A549 (cell line): ENCODE measurements at regions not wholly inside any gene's neighbourhood (a gene's known extent, or its start where the extent isn't known, plus 50 kb on each side); places are given as distances from the start of the nearest gene placed in this dataset.

ENCODE experiments used
- ATAC-seq, 2 experiments: fragments of 200-7000 bp in 1 of 2; fragments of >200 bp in 1 of 2; cut with Nextera tagmentation in 1 of 2; cut with Tn5 transposase in 1 of 2; 3 replicates each; pipeline versions ENCODE4 v1.8.0 to v1.9.1; 2018 to 2020; ENCODE audit warnings: mild to moderate bottlenecking in 1 of 2, moderate library complexity in 1 of 2
- CTCF ChIA-PET: fragments of 300-600 bp; sonication (Branson Sonifier 250); formaldehyde crosslinking; extraction: SDS; loops from one replicate; lab custom pipeline; 2021; ENCODE audit warnings: antibody characterized with exemption, inconsistent platforms; lab: Yijun Ruan, JAX
- POLR2A ChIA-PET: fragments of 350-600 bp; formaldehyde crosslinking; extraction: SDS; loops from one replicate; lab custom pipeline; 2021; ENCODE audit warnings: antibody characterized with exemption, inconsistent platforms; lab: Yijun Ruan, JAX
- DNase-seq, 2 experiments: peaks; one replicate each; pipeline versions ENCODE4 v3.0.0 to v3.0.0-alpha.2; 2011 to 2016; ENCODE audit warnings: low read depth in 1 of 2, low spot score in 1 of 2
- FAIRE-seq: peaks from 2 replicates; lab custom pipeline; 2011; peaks lifted over from hg19 to GRCh38; lab: Jason Lieb, UNC
- H3K27ac ChIP-seq, 2 experiments: fragments of >200 bp; sonication (Bioruptor Twin); formaldehyde crosslinking; 3 replicates each; pipeline ENCODE4 v1.5.1; 2016 to 2017
- H3K4me1 ChIP-seq: fragments of >200 bp; sonication (Bioruptor Twin); formaldehyde crosslinking; 3 replicates; pipeline ENCODE4 v1.6.1; 2016
- H3K4me2 ChIP-seq: fragments of >200 bp; sonication (Bioruptor Twin); formaldehyde crosslinking; 3 replicates; pipeline ENCODE4 v1.6.1; 2016
- H3K4me3 ChIP-seq: fragments of >200 bp; sonication (Bioruptor Twin); formaldehyde crosslinking; 3 replicates; pipeline ENCODE4 v1.5.1; 2016
- H3K9me3 ChIP-seq: fragments of >200 bp; sonication (Bioruptor Twin); formaldehyde crosslinking; 3 replicates; pipeline ENCODE4 v1.6.1; 2016
- CBX2 ChIP-seq: fragments of 200-600 bp; sonication (generic); IDR thresholded peaks from 2 replicates; pipeline ENCODE4 v1.6.1; 2016; ENCODE audit warnings: low read depth, mild to moderate bottlenecking, borderline replicate concordance
- E2F6 ChIP-seq: IDR thresholded peaks from 2 replicates; pipeline ENCODE4 v1.6.1; 2012; ENCODE audit warnings: low read depth, borderline replicate concordance
- EHMT2 ChIP-seq: fragments of 200-600 bp; sonication (generic); IDR thresholded peaks from 2 replicates; pipeline ENCODE4 v1.6.1; 2016; ENCODE audit warnings: antibody characterized with exemption, low read depth, mild to moderate bottlenecking, moderate library complexity
- EP300 ChIP-seq, 2 experiments: fragments of >200 bp; sonication (Bioruptor Twin); formaldehyde crosslinking; IDR thresholded peaks; 2 replicates in 1 of 2; 3 replicates in 1 of 2; pipeline ENCODE4 v1.6.1; 2016 to 2017
- FOSB ChIP-seq: fragments of 250-450 bp; sonication (Bioruptor Pico); IDR thresholded peaks from 2 replicates; pipeline ENCODE4 v1.5.0; 2020; ENCODE audit warnings: mild to moderate bottlenecking, moderate library complexity
- FOSL2 ChIP-seq, 2 experiments: fragments of 450-650 bp in 1 of 2; fragments of >200 bp in 1 of 2; sonication (Bioruptor Twin) in 1 of 2; formaldehyde crosslinking; IDR thresholded peaks; 2 replicates each; pipeline versions ENCODE4 v1.5.0 to v1.6.1; 2016 to 2020; ENCODE audit warnings: mild to moderate bottlenecking in 1 of 2, moderate library complexity in 1 of 2
- FOXS1 ChIP-seq: fragments of 250-450 bp; sonication (Bioruptor Pico); IDR thresholded peaks from 2 replicates; pipeline ENCODE4 v1.5.0; 2020; ENCODE audit warnings: mild to moderate bottlenecking, moderate library complexity
- HDAC2 ChIP-seq: fragments of 200-600 bp; sonication (generic); IDR thresholded peaks from 2 replicates; pipeline ENCODE4 v1.6.1; 2016
- HES2 ChIP-seq: fragments of >200 bp; sonication (Bioruptor Twin); formaldehyde crosslinking; IDR thresholded peaks from 2 replicates; pipeline ENCODE4 v1.6.1; 2016
- HEYL ChIP-seq: fragments of 250-450 bp; sonication (Bioruptor Pico); IDR thresholded peaks from 2 replicates; pipeline ENCODE4 v1.8.0; 2021; ENCODE audit warnings: mild to moderate bottlenecking, moderate library complexity
- HMGXB4 ChIP-seq: fragments of 250-450 bp; sonication (Bioruptor Pico); IDR thresholded peaks from 2 replicates; pipeline ENCODE4 v1.5.0; 2021; ENCODE audit warnings: mild to moderate bottlenecking, moderate library complexity, borderline replicate concordance
- JUN ChIP-seq, 2 experiments: fragments of >200 bp; sonication (Bioruptor Twin); formaldehyde crosslinking; IDR thresholded peaks; 2 replicates in 1 of 2; 3 replicates in 1 of 2; pipeline ENCODE4 v1.6.1; 2016 to 2017
- KDM1A ChIP-seq: fragments of 200-600 bp; sonication (generic); IDR thresholded peaks from 2 replicates; pipeline ENCODE4 v1.6.1; 2016; ENCODE audit warnings: low read depth, mild to moderate bottlenecking
- NFE2L2 ChIP-seq: fragments of 150-350 bp; conservative IDR thresholded peaks from 2 replicates; pipeline ENCODE4 v1.6.1; 2014; ENCODE audit warnings: low read length
- NR3C1 ChIP-seq: fragments of >200 bp; sonication (Bioruptor Twin); formaldehyde crosslinking; IDR thresholded peaks from 3 replicates; pipeline ENCODE4 v1.6.1; 2017
- PBX3 ChIP-seq: IDR thresholded peaks from 2 replicates; pipeline ENCODE4 v1.6.1; 2012
- POLR2A ChIP-seq: IDR thresholded peaks from 2 replicates; pipeline ENCODE4 v1.6.1; 2012; ENCODE audit warnings: mild to moderate bottlenecking, low read length
- RARB ChIP-seq: fragments of 250-450 bp; sonication (Bioruptor Pico); IDR thresholded peaks from 2 replicates; pipeline ENCODE4 v1.8.0; 2021; ENCODE audit warnings: mild to moderate bottlenecking, moderate library complexity
- REST ChIP-seq: fragments of 200-600 bp; sonication (generic); IDR thresholded peaks from 2 replicates; pipeline ENCODE4 v1.6.1; 2016; ENCODE audit warnings: antibody characterized with exemption, mild to moderate bottlenecking, moderate library complexity
- RFX5 ChIP-seq: fragments of 450-650 bp; IDR thresholded peaks from 2 replicates; pipeline ENCODE4 v1.7.1; 2014; ENCODE audit warnings: antibody characterized with exemption, mild to moderate bottlenecking, moderate library complexity
- RNF2 ChIP-seq: fragments of 200-600 bp; sonication (generic); IDR thresholded peaks from 2 replicates; pipeline ENCODE4 v1.6.1; 2016; ENCODE audit warnings: low read depth, mild to moderate bottlenecking, antibody characterized with exemption, moderate library complexity, borderline replicate concordance
- TP53 ChIP-seq: fragments of 250-450 bp; sonication (Bioruptor Pico); IDR thresholded peaks from 2 replicates; pipeline ENCODE4 v1.5.0; 2021; ENCODE audit warnings: mild to moderate bottlenecking, moderate library complexity
- ZFP36 ChIP-seq: fragments of 450-650 bp; IDR thresholded peaks from 2 replicates; pipeline ENCODE4 v1.6.1; 2014; ENCODE audit warnings: borderline replicate concordance; ENCODE audit not compliant: partially characterized antibody
- ZSCAN20 ChIP-seq: fragments of 250-450 bp; sonication (Bioruptor Pico); IDR thresholded peaks from 2 replicates; pipeline ENCODE4 v1.8.0; 2022; ENCODE audit warnings: mild to moderate bottlenecking, moderate library complexity
- WGBS: methylation state at CpG from one replicate; pipeline ENCODE4 v1.1.6; 2017; ENCODE audit errors: missing lambda C conversion rate; 5-methylcytosine and 5-hydroxymethylcytosine counted together

- 38% methylated on average over 2 of the region's 2 CpGs for WGBS
- H3K27ac ChIP-seq, result no peak overlapping the region
- no peaks in the 10 kb centered on the region for H3K4me1 ChIP-seq
- no peak overlapping the region for H3K4me3 ChIP-seq
- H3K4me2 ChIP-seq, result no peak overlapping the region
- DNase-seq (no peak), FAIRE-seq (no peak), ATAC-seq (no peak)
- H3K9me3 ChIP-seq, result no peaks in the 10 kb centered on the region
- no peak for TF ChIP-seq HES2
- no peak for TF ChIP-seq EP300 (IDR thresholded peaks at IDR 0.05)
- no peak for TF ChIP-seq ZFP36
- TF ChIP-seq RARB (CRISPR knock-in tag), result no peak
- no peak for TF ChIP-seq KDM1A
- no peak for TF ChIP-seq FOXS1 (CRISPR knock-in tag)
- TF ChIP-seq RFX5, result no peak
- TF ChIP-seq PBX3, result no peak
- no peak for TF ChIP-seq CBX2
- no peak for TF ChIP-seq FOSL2 (IDR thresholded peaks at IDR 0.05)
- TF ChIP-seq FOSL2 (CRISPR knock-in tag; IDR thresholded peaks at IDR 0.05), result no peak
- TF ChIP-seq, all 56 proteins: peak for 0
- CTCF ChIA-PET, result interaction anchor here (0.6 kb wide), 1 partner anchor 1517 kb away, joined by 3 read pairs; no protein-coding TSS in a partner anchor
- POLR2A ChIA-PET, result no interaction called here
These were observed 270.4 kb upstream of the LCORL start for GRCh38 chr4:18291981-18292380.

GRCh38 chr4:18291256-18291655 is 269.7 kb upstream of the LCORL start:
- FAIRE-seq, result no peak
- no peaks in the 10 kb centered on the region for H3K4me1 ChIP-seq
- WGBS, result 28% methylated on average over 5 of the region's 5 CpGs
- ChIA-PET POLR2A (no interaction called here), CTCF (no interaction called here)
- no peak for DNase-seq
- no peak overlapping the region for H3K4me3 ChIP-seq
- no peak for ATAC-seq
- H3K27ac ChIP-seq, result no peak overlapping the region
- no peak for TF ChIP-seq JUN (IDR thresholded peaks at IDR 0.05)
- TF ChIP-seq E2F6, result no peak
- no peak for TF ChIP-seq RFX5
- no peak for TF ChIP-seq HMGXB4 (CRISPR knock-in tag)
- TF ChIP-seq CBX2, result no peak
- TF ChIP-seq TP53 (CRISPR knock-in tag), result no peak
- TF ChIP-seq EHMT2, result no peak
- TF ChIP-seq HEYL (CRISPR knock-in tag), result no peak
- TF ChIP-seq REST, result no peak
- no peak for TF ChIP-seq RARB (CRISPR knock-in tag)
- TF ChIP-seq NR3C1, result no peak
- TF ChIP-seq KDM1A, result no peak
- TF ChIP-seq POLR2A, result no peak
- no peak for TF ChIP-seq FOSL2 (IDR thresholded peaks at IDR 0.05)
- TF ChIP-seq FOSL2 (CRISPR knock-in tag; IDR thresholded peaks at IDR 0.05), result no peak
- TF ChIP-seq FOSB (CRISPR knock-in tag), result no peak
- no peak for TF ChIP-seq ZSCAN20
- TF ChIP-seq NFE2L2, result no peak
- TF ChIP-seq RNF2, result no peak
- no peak for TF ChIP-seq HDAC2
- H3K4me2 ChIP-seq, result no peak overlapping the region
- H3K9me3 ChIP-seq, result no peaks in the 10 kb centered on the region
